Cerebellar nuclear complex (tissue), 1 donor: ENCODE measurements at regions not wholly inside any gene's neighbourhood (a gene's known extent, or its start where the extent isn't known, plus 50 kb on each side); places are given as distances from the start of the nearest gene placed in this dataset.

Experiments used
- DNase-seq, 2 experiments: peaks; one replicate each; lab custom pipeline; 2025; lab: John Stamatoyannopoulos, UW

- no peak for DNase-seq
These were observed 343.7 kb downstream of the PDHA2 start for GRCh38 chr4:96183611-96184010.

- no peak for DNase-seq
These were observed 346.7 kb downstream of the PDHA2 start for GRCh38 chr4:96186593-96186992.

- DNase-seq: no peak
These were observed 349.9 kb downstream of the PDHA2 start for GRCh38 chr4:96189761-96190160.

GRCh38 chr4:96193061-96193460 is 353.2 kb downstream of the PDHA2 start:
- no peak for DNase-seq

- no peak for DNase-seq
These were observed 355.1 kb downstream of the PDHA2 start for GRCh38 chr4:96194993-96195392.

GRCh38 chr4:96205143-96205936 is 365.4 kb downstream of the PDHA2 start:
- DNase-seq: no peak

- no peak for DNase-seq
These were observed 387.6 kb downstream of the PDHA2 start for GRCh38 chr4:96227515-96227914.

GRCh38 chr4:96228463-96228862 is 388.6 kb downstream of the PDHA2 start:
- DNase-seq: no peak

- no peak for DNase-seq
These were observed 400.1 kb downstream of the PDHA2 start for GRCh38 chr4:96240041-96240440.

GRCh38 chr4:96241819-96242218 is 401.9 kb downstream of the PDHA2 start:
- no peak for DNase-seq

- DNase-seq: no peak
These were observed 407.2 kb downstream of the PDHA2 start for GRCh38 chr4:96247096-96247495.

- no peak for DNase-seq
These were observed 408.3 kb downstream of the PDHA2 start for GRCh38 chr4:96248225-96248624.

GRCh38 chr4:96260064-96260682 is 420.3 kb downstream of the PDHA2 start:
- DNase-seq: no peak

GRCh38 chr4:96262057-96262456 is 422.2 kb downstream of the PDHA2 start:
- DNase-seq: no peak

GRCh38 chr4:96263291-96263690 is 423.4 kb downstream of the PDHA2 start:
- no peak for DNase-seq

- DNase-seq: no peak
These were observed 425.1 kb downstream of the PDHA2 start for GRCh38 chr4:96264941-96265463.

GRCh38 chr4:96293806-96294205 is 453.9 kb downstream of the PDHA2 start:
- DNase-seq: no peak

GRCh38 chr4:96295143-96295741 is 455.3 kb downstream of the PDHA2 start:
- DNase-seq: no peak

- DNase-seq: no peak
These were observed 461.8 kb downstream of the PDHA2 start for GRCh38 chr4:96301715-96302114.

GRCh38 chr4:96305030-96305429 is 465.1 kb downstream of the PDHA2 start:
- no peak for DNase-seq

- no peak for DNase-seq
These were observed 472.3 kb downstream of the PDHA2 start for GRCh38 chr4:96312046-96312685.

GRCh38 chr4:96315815-96316214 is 475.9 kb downstream of the PDHA2 start:
- DNase-seq: no peak

GRCh38 chr4:96316776-96317175 is 476.9 kb downstream of the PDHA2 start:
- no peak for DNase-seq
